C4-2B (cell line): ENCODE measurements at regions not wholly inside any gene's neighbourhood (a gene's known extent, or its start where the extent isn't known, plus 50 kb on each side); places are given as distances from the start of the nearest gene placed in this dataset.

Source experiments
- CTCF ChIP-seq: fragments of 450-650 bp; conservative IDR thresholded peaks from 2 replicates; pipeline ENCODE4 v1.5.1; 2017; ENCODE audit warnings: mild to moderate bottlenecking
- ZFX ChIP-seq: fragments of 450-650 bp; IDR thresholded peaks from 2 replicates; pipeline ENCODE4 v1.6.1; 2017

GRCh38 chr5:4228708-4229107 is 633.1 kb downstream of the IRX1 start:
- TF ChIP-seq CTCF (no peak), ZFX (no peak)
